WTC11 (cell line): ENCODE measurements at regions not wholly inside any gene's neighbourhood (a gene's known extent, or its start where the extent isn't known, plus 50 kb on each side); places are given as distances from the start of the nearest gene placed in this dataset.

Experiments used
- ATF3 ChIP-seq: sonication (generic); formaldehyde crosslinking; conservative IDR thresholded peaks from 2 replicates; pipeline ENCODE4 v1.8.1; 2022; ENCODE audit warnings: mild to moderate bottlenecking, missing genetic modification reagents
- CBFB ChIP-seq: sonication (generic); formaldehyde crosslinking; IDR thresholded peaks from 2 replicates; pipeline ENCODE4 v1.8.1; 2022; ENCODE audit warnings: mild to moderate bottlenecking, low read depth, missing genetic modification reagents
- EMX1 ChIP-seq: fragments of 250-450 bp; sonication (Bioruptor Pico); IDR thresholded peaks from 2 replicates; pipeline ENCODE4 v1.8.0; 2021; ENCODE audit warnings: mild to moderate bottlenecking
- ETV6 ChIP-seq: sonication (generic); formaldehyde crosslinking; IDR thresholded peaks from 2 replicates; pipeline ENCODE4 v1.8.1; 2022; ENCODE audit warnings: mild to moderate bottlenecking, missing genetic modification reagents
- FOXJ3 ChIP-seq: sonication (generic); formaldehyde crosslinking; IDR thresholded peaks from 2 replicates; pipeline ENCODE4 v1.9.0; 2021; ENCODE audit warnings: missing genetic modification reagents, mild to moderate bottlenecking, borderline replicate concordance
- GTF2I ChIP-seq: fragments of 250-450 bp; sonication (Bioruptor Pico); conservative IDR thresholded peaks from 2 replicates; pipeline ENCODE4 v1.4.0; 2021; ENCODE audit warnings: mild to moderate bottlenecking
- IRF2 ChIP-seq: sonication (generic); formaldehyde crosslinking; IDR thresholded peaks from 2 replicates; pipeline ENCODE4 v1.8.0; 2022; ENCODE audit warnings: low read depth, missing genetic modification reagents, borderline replicate concordance
- MLX ChIP-seq: sonication (generic); formaldehyde crosslinking; IDR thresholded peaks from 2 replicates; pipeline ENCODE4 v1.8.1; 2023; ENCODE audit warnings: mild to moderate bottlenecking, missing genetic modification reagents, moderate library complexity
- NFYB ChIP-seq: sonication (generic); formaldehyde crosslinking; conservative IDR thresholded peaks from 2 replicates; pipeline ENCODE4 v1.8.0; 2022; ENCODE audit warnings: low read depth, missing genetic modification reagents
- SMAD3 ChIP-seq: sonication (generic); formaldehyde crosslinking; IDR thresholded peaks from 2 replicates; pipeline ENCODE4 v1.8.0; 2022; ENCODE audit warnings: missing genetic modification reagents, mild to moderate bottlenecking, borderline replicate concordance
- ZNF512 ChIP-seq: sonication (generic); formaldehyde crosslinking; IDR thresholded peaks from 2 replicates; pipeline ENCODE4 v1.8.1; 2022; ENCODE audit warnings: missing genetic modification reagents, borderline replicate concordance
- TF ChIP-seq, protein P1 (sequence below): fragments of 200-600 bp; IDR thresholded peaks from 2 replicates; pipeline ENCODE4 v1.8.0; 2022; ENCODE audit warnings: antibody characterized with exemption
- TF ChIP-seq, protein P2 (sequence below): sonication (generic); formaldehyde crosslinking; conservative IDR thresholded peaks from 2 replicates; pipeline ENCODE4 v1.8.1; 2023; ENCODE audit warnings: mild to moderate bottlenecking, low read depth, missing genetic modification reagents, moderate library complexity
- TF ChIP-seq, protein P3 (sequence below): sonication (generic); formaldehyde crosslinking; IDR thresholded peaks from 2 replicates; pipeline ENCODE4 v1.8.0; 2022; ENCODE audit warnings: missing genetic modification reagents

DNA sequence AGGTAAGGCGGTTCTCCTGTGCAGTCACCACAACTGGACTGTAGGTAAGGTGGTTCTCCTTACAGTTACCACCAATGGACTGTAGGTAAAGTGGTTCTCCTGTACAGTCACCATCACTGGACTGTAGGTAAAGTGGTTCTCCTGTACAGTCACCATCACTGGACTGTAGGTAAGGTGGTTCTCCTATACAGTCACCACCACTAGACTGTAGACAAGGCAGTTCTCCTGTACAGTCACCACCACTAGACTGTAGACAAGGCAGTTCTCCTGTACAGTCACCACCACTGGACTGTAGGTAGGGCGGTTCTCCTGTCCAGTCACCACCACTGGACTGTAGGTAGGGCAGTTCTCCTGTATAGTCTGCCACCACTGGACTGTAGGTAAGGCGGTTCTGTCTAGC lies 212.3 kb downstream of the TFAP2A start:
- TF ChIP-seq, protein P1, sequence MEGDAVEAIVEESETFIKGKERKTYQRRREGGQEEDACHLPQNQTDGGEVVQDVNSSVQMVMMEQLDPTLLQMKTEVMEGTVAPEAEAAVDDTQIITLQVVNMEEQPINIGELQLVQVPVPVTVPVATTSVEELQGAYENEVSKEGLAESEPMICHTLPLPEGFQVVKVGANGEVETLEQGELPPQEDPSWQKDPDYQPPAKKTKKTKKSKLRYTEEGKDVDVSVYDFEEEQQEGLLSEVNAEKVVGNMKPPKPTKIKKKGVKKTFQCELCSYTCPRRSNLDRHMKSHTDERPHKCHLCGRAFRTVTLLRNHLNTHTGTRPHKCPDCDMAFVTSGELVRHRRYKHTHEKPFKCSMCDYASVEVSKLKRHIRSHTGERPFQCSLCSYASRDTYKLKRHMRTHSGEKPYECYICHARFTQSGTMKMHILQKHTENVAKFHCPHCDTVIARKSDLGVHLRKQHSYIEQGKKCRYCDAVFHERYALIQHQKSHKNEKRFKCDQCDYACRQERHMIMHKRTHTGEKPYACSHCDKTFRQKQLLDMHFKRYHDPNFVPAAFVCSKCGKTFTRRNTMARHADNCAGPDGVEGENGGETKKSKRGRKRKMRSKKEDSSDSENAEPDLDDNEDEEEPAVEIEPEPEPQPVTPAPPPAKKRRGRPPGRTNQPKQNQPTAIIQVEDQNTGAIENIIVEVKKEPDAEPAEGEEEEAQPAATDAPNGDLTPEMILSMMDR: no peak
- TF ChIP-seq GTF2I (CRISPR knock-in tag): no peak
- TF ChIP-seq, protein P2, sequence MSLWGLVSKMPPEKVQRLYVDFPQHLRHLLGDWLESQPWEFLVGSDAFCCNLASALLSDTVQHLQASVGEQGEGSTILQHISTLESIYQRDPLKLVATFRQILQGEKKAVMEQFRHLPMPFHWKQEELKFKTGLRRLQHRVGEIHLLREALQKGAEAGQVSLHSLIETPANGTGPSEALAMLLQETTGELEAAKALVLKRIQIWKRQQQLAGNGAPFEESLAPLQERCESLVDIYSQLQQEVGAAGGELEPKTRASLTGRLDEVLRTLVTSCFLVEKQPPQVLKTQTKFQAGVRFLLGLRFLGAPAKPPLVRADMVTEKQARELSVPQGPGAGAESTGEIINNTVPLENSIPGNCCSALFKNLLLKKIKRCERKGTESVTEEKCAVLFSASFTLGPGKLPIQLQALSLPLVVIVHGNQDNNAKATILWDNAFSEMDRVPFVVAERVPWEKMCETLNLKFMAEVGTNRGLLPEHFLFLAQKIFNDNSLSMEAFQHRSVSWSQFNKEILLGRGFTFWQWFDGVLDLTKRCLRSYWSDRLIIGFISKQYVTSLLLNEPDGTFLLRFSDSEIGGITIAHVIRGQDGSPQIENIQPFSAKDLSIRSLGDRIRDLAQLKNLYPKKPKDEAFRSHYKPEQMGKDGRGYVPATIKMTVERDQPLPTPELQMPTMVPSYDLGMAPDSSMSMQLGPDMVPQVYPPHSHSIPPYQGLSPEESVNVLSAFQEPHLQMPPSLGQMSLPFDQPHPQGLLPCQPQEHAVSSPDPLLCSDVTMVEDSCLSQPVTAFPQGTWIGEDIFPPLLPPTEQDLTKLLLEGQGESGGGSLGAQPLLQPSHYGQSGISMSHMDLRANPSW (CRISPR knock-in tag): no peak
- TF ChIP-seq, protein P3, sequence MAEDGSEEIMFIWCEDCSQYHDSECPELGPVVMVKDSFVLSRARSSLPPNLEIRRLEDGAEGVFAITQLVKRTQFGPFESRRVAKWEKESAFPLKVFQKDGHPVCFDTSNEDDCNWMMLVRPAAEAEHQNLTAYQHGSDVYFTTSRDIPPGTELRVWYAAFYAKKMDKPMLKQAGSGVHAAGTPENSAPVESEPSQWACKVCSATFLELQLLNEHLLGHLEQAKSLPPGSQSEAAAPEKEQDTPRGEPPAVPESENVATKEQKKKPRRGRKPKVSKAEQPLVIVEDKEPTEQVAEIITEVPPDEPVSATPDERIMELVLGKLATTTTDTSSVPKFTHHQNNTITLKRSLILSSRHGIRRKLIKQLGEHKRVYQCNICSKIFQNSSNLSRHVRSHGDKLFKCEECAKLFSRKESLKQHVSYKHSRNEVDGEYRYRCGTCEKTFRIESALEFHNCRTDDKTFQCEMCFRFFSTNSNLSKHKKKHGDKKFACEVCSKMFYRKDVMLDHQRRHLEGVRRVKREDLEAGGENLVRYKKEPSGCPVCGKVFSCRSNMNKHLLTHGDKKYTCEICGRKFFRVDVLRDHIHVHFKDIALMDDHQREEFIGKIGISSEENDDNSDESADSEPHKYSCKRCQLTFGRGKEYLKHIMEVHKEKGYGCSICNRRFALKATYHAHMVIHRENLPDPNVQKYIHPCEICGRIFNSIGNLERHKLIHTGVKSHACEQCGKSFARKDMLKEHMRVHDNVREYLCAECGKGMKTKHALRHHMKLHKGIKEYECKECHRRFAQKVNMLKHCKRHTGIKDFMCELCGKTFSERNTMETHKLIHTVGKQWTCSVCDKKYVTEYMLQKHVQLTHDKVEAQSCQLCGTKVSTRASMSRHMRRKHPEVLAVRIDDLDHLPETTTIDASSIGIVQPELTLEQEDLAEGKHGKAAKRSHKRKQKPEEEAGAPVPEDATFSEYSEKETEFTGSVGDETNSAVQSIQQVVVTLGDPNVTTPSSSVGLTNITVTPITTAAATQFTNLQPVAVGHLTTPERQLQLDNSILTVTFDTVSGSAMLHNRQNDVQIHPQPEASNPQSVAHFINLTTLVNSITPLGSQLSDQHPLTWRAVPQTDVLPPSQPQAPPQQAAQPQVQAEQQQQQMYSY (CRISPR knock-in tag): no peak
- TF ChIP-seq MLX (CRISPR knock-in tag): no peak
- TF ChIP-seq NFYB (CRISPR knock-in tag): no peak
- no peak for TF ChIP-seq EMX1 (CRISPR knock-in tag)
- TF ChIP-seq CBFB (CRISPR knock-in tag): no peak
- no peak for TF ChIP-seq ETV6 (CRISPR knock-in tag)
- TF ChIP-seq IRF2 (CRISPR knock-in tag): no peak
- no peak for TF ChIP-seq SMAD3 (CRISPR knock-in tag)
- TF ChIP-seq FOXJ3: no peak
- TF ChIP-seq ATF3 (CRISPR knock-in tag): no peak
- TF ChIP-seq ZNF512: no peak
